ENCODE measurements at regions not wholly inside any gene's neighbourhood (a gene's known extent, or its start where the extent isn't known, plus 50 kb on each side); places are given as distances from the start of the nearest gene placed in this dataset.

GRCh38 chr3:117962750-117963149 is 1071.9 kb downstream of the IGSF11 start:
- Mint-ChIP-seq H3K36me3 (no peaks in the 10 kb centered on the region), H3K9me3 (no peaks in the 10 kb centered on the region), H3K4me1 (ENCODE audit: unreplicated experiment) (no peaks in the 10 kb centered on the region), H3K27ac (no peak overlapping the region), H3K4me3 (no peak overlapping the region), H3K27me3 (no peaks in the 10 kb centered on the region)
- DNase-seq (ENCODE audit: extremely low spot score, unreplicated experiment) = no peak
- no peak for TF ChIP-seq CTCF (conservative IDR thresholded peaks at IDR 0.05)

GRCh38 chr3:117963858-117964257 is 1070.8 kb downstream of the IGSF11 start:
- Mint-ChIP-seq H3K9me3 (no peaks in the 10 kb centered on the region), H3K27ac (no peak overlapping the region), H3K27me3 (no peaks in the 10 kb centered on the region), H3K4me1 (ENCODE audit: unreplicated experiment) (no peaks in the 10 kb centered on the region), H3K36me3 (no peaks in the 10 kb centered on the region), H3K4me3 (no peak overlapping the region)
- TF ChIP-seq CTCF (conservative IDR thresholded peaks at IDR 0.05) = no peak
- DNase-seq (ENCODE audit: extremely low spot score, unreplicated experiment) = no peak

- Mint-ChIP-seq H3K36me3 (no peaks in the 10 kb centered on the region), H3K27ac (no peak overlapping the region), H3K4me3 (no peak overlapping the region), H3K4me1 (ENCODE audit: unreplicated experiment) (no peaks in the 10 kb centered on the region), H3K27me3 (no peaks in the 10 kb centered on the region), H3K9me3 (no peaks in the 10 kb centered on the region)
- no peak for TF ChIP-seq CTCF (conservative IDR thresholded peaks at IDR 0.05)
- DNase-seq (ENCODE audit: extremely low spot score, unreplicated experiment) = no peak
Measured at GRCh38 chr3:117964814-117965213, 1069.8 kb downstream of the IGSF11 start.

- TF ChIP-seq CTCF (conservative IDR thresholded peaks at IDR 0.05) = no peak
- Mint-ChIP-seq H3K36me3 (no peaks in the 10 kb centered on the region), H3K4me3 (no peak overlapping the region), H3K27me3 (no peaks in the 10 kb centered on the region), H3K27ac (no peak overlapping the region), H3K9me3 (no peaks in the 10 kb centered on the region), H3K4me1 (ENCODE audit: unreplicated experiment) (no peaks in the 10 kb centered on the region)
- no peak for DNase-seq (ENCODE audit: extremely low spot score, unreplicated experiment)
Measured at GRCh38 chr3:117977504-117978228, 1057.0 kb downstream of the IGSF11 start.

GRCh38 chr3:117979466-117979865 is 1055.2 kb downstream of the IGSF11 start:
- H3K4me1 Mint-ChIP-seq (ENCODE audit: unreplicated experiment) = no peaks in the 10 kb centered on the region
- H3K27me3 Mint-ChIP-seq = no peaks in the 10 kb centered on the region
- DNase-seq (ENCODE audit: extremely low spot score, unreplicated experiment) = no peak
- no peak overlapping the region for H3K4me3 Mint-ChIP-seq
- no peak for TF ChIP-seq CTCF (conservative IDR thresholded peaks at IDR 0.05)
- no peaks in the 10 kb centered on the region for H3K36me3 Mint-ChIP-seq
- no peak overlapping the region for H3K27ac Mint-ChIP-seq
- H3K9me3 Mint-ChIP-seq = no peaks in the 10 kb centered on the region

Data from type B pancreatic cell (in vitro differentiated cells).